ENCODE measurements at regions not wholly inside any gene's neighbourhood (a gene's known extent, or its start where the extent isn't known, plus 50 kb on each side); places are given as distances from the start of the nearest gene placed in this dataset.

GRCh38 chr7:47008461-47008860 is 573.5 kb downstream of the TNS3 start:
- ChIA-PET CTCF (no interaction called here), POLR2A (no interaction called here)
- Mint-ChIP-seq H3K36me3 (ENCODE audit: low read depth) (no peaks in the 10 kb centered on the region), H3K4me1 (ENCODE audit: low read depth) (no peaks in the 10 kb centered on the region), H3K4me3 (no peak overlapping the region), H3K27ac (no peak overlapping the region), H3K27me3 (no peaks in the 10 kb centered on the region), H3K9me3 (no peaks in the 10 kb centered on the region)
- ATAC-seq (no peak), DNase-seq (no peak)
- intact Hi-C loops (cut with micrococcal nuclease): no loop called here
- no peak for TF ChIP-seq CTCF (IDR thresholded peaks at IDR 0.05)

GRCh38 chr7:47007471-47007870 is 574.4 kb downstream of the TNS3 start:
- ChIA-PET CTCF (no interaction called here), POLR2A (no interaction called here)
- Mint-ChIP-seq H3K27me3 (no peaks in the 10 kb centered on the region), H3K36me3 (ENCODE audit: low read depth) (no peaks in the 10 kb centered on the region), H3K4me3 (no peak overlapping the region), H3K9me3 (peaks cover 2% of the 10 kb centered on the region), H3K27ac (no peak overlapping the region), H3K4me1 (ENCODE audit: low read depth) (no peaks in the 10 kb centered on the region)
- ATAC-seq (no peak), DNase-seq (no peak)
- intact Hi-C loops (cut with micrococcal nuclease): no loop called here
- TF ChIP-seq CTCF (IDR thresholded peaks at IDR 0.05): no peak

- Mint-ChIP-seq H3K27me3 (no peaks in the 10 kb centered on the region), H3K9me3 (peaks cover 2% of the 10 kb centered on the region), H3K4me1 (ENCODE audit: low read depth) (no peaks in the 10 kb centered on the region), H3K27ac (no peak overlapping the region), H3K4me3 (no peak overlapping the region), H3K36me3 (ENCODE audit: low read depth) (no peaks in the 10 kb centered on the region)
- no peak for ATAC-seq
- CTCF ChIA-PET: no interaction called here
- intact Hi-C loops (cut with micrococcal nuclease): no loop called here
- POLR2A ChIA-PET: no interaction called here
- TF ChIP-seq CTCF (IDR thresholded peaks at IDR 0.05): no peak
- no peak for DNase-seq
These were observed 581.4 kb downstream of the TNS3 start for GRCh38 chr7:47000561-47000960.

- CTCF ChIA-PET: no interaction called here
- no peaks in the 10 kb centered on the region for H3K36me3 Mint-ChIP-seq (ENCODE audit: low read depth)
- POLR2A ChIA-PET: no interaction called here
- no peak for DNase-seq
- no peaks in the 10 kb centered on the region for H3K27me3 Mint-ChIP-seq
- no peak overlapping the region for H3K27ac Mint-ChIP-seq
- no peak for ATAC-seq
- H3K4me3 Mint-ChIP-seq: no peak overlapping the region
- H3K9me3 Mint-ChIP-seq: peaks cover 2% of the 10 kb centered on the region
- TF ChIP-seq CTCF (IDR thresholded peaks at IDR 0.05): no peak
- intact Hi-C loops (cut with micrococcal nuclease): no loop called here
- H3K4me1 Mint-ChIP-seq (ENCODE audit: low read depth): no peaks in the 10 kb centered on the region
These were observed 582.0 kb downstream of the TNS3 start for GRCh38 chr7:46999866-47000265.

GRCh38 chr7:46996972-46997371 is 584.9 kb downstream of the TNS3 start:
- intact Hi-C loops (cut with micrococcal nuclease): no loop called here
- Mint-ChIP-seq H3K4me3 (no peak overlapping the region), H3K27me3 (no peaks in the 10 kb centered on the region), H3K36me3 (ENCODE audit: low read depth) (no peaks in the 10 kb centered on the region), H3K4me1 (ENCODE audit: low read depth) (no peaks in the 10 kb centered on the region), H3K27ac (no peak overlapping the region), H3K9me3 (no peaks in the 10 kb centered on the region)
- ATAC-seq: no peak
- ChIA-PET POLR2A (no interaction called here), CTCF (no interaction called here)
- DNase-seq: no peak
- no peak for TF ChIP-seq CTCF (IDR thresholded peaks at IDR 0.05)
